ENCODE measurements at regions not wholly inside any gene's neighbourhood (a gene's known extent, or its start where the extent isn't known, plus 50 kb on each side); places are given as distances from the start of the nearest gene placed in this dataset.

- Histone ChIP-seq H3K4me3 (replicated peaks in 1 of 4; ENCODE audit: control extremely low read depth in 1 of 4, insufficient read depth in 1 of 4, low read depth in 3 of 4, low read length in 4 of 4) (no peak overlapping the region), H4K20me1 (ENCODE audit: control insufficient read depth, extremely low read depth, insufficient read depth, low read length) (no peaks in the 10 kb centered on the region), H3K4me1 (ENCODE audit: control insufficient read depth, extremely low read depth, insufficient read depth, low read length) (no peaks in the 10 kb centered on the region), H3K9ac (ENCODE audit: insufficient read depth, low read length) (no peak overlapping the region), H3K79me2 (ENCODE audit: control insufficient read depth, insufficient read depth, low read length) (no peaks in the 10 kb centered on the region), H3K27ac (ENCODE audit: insufficient read depth, low read length) (no peak overlapping the region), H3K27me3 (ENCODE audit: control insufficient read depth, insufficient read depth, low read length) (no peaks in the 10 kb centered on the region), H2AFZ (ENCODE audit: low read length) (no peak overlapping the region), H3K36me3 (ENCODE audit: control insufficient read depth, insufficient read depth, low read length) (no peaks in the 10 kb centered on the region), H3K9me3 (ENCODE audit: control insufficient read depth, insufficient read depth, low read depth, low read length) (no peaks in the 10 kb centered on the region), H3K4me2 (ENCODE audit: extremely low read depth, insufficient read depth, low read length) (no peak overlapping the region)
- TF ChIP-seq CTCF (conservative IDR thresholded peaks at IDR 0.05 in 1 of 2, IDR thresholded peaks at IDR 0.05 in 1 of 2; ENCODE audit: low read depth in 1 of 2, low read length in 2 of 2) = no peak
- no peak for TF ChIP-seq EZH2 (IDR thresholded peaks at IDR 0.05; ENCODE audit: low read length, missing control alignments)
- no peak for DNase-seq (ENCODE audit: low read depth in 2 of 2)
Measured at GRCh38 chr15:53840681-53841080, 81.2 kb upstream of the WDR72 start.

GRCh38 chr15:53837263-53837662, 77.8 kb upstream of the WDR72 start:
- Histone ChIP-seq H3K79me2 (ENCODE audit: control insufficient read depth, insufficient read depth, low read length) (no peaks in the 10 kb centered on the region), H3K27me3 (ENCODE audit: control insufficient read depth, insufficient read depth, low read length) (no peaks in the 10 kb centered on the region), H2AFZ (ENCODE audit: low read length) (no peak overlapping the region), H3K4me3 (replicated peaks in 1 of 4; ENCODE audit: control extremely low read depth in 1 of 4, insufficient read depth in 1 of 4, low read depth in 3 of 4, low read length in 4 of 4) (no peak overlapping the region), H3K36me3 (ENCODE audit: control insufficient read depth, insufficient read depth, low read length) (no peaks in the 10 kb centered on the region), H3K4me1 (ENCODE audit: control insufficient read depth, extremely low read depth, insufficient read depth, low read length) (no peaks in the 10 kb centered on the region), H3K27ac (ENCODE audit: insufficient read depth, low read length) (no peak overlapping the region), H3K4me2 (ENCODE audit: extremely low read depth, insufficient read depth, low read length) (no peak overlapping the region), H3K9me3 (ENCODE audit: control insufficient read depth, insufficient read depth, low read depth, low read length) (no peaks in the 10 kb centered on the region), H3K9ac (ENCODE audit: insufficient read depth, low read length) (no peak overlapping the region), H4K20me1 (ENCODE audit: control insufficient read depth, extremely low read depth, insufficient read depth, low read length) (no peaks in the 10 kb centered on the region)
- TF ChIP-seq EZH2 (IDR thresholded peaks at IDR 0.05; ENCODE audit: low read length, missing control alignments) (no peak), CTCF (conservative IDR thresholded peaks at IDR 0.05 in 1 of 2, IDR thresholded peaks at IDR 0.05 in 1 of 2; ENCODE audit: low read depth in 1 of 2, low read length in 2 of 2) (no peak)
- DNase-seq (ENCODE audit: low read depth in 2 of 2) = no peak

GRCh38 chr15:53836618-53837017, 77.2 kb upstream of the WDR72 start:
- TF ChIP-seq CTCF (conservative IDR thresholded peaks at IDR 0.05 in 1 of 2, IDR thresholded peaks at IDR 0.05 in 1 of 2; ENCODE audit: low read depth in 1 of 2, low read length in 2 of 2) = no peak
- no peak for TF ChIP-seq EZH2 (IDR thresholded peaks at IDR 0.05; ENCODE audit: low read length, missing control alignments)
- no peak overlapping the region for H3K4me2 ChIP-seq (ENCODE audit: extremely low read depth, insufficient read depth, low read length)
- H3K9me3 ChIP-seq (ENCODE audit: control insufficient read depth, insufficient read depth, low read depth, low read length) = no peaks in the 10 kb centered on the region
- no peak overlapping the region for H3K27ac ChIP-seq (ENCODE audit: insufficient read depth, low read length)
- H3K4me1 ChIP-seq (ENCODE audit: control insufficient read depth, extremely low read depth, insufficient read depth, low read length) = no peaks in the 10 kb centered on the region
- H3K4me3 ChIP-seq (replicated peaks in 1 of 4; ENCODE audit: control extremely low read depth in 1 of 4, insufficient read depth in 1 of 4, low read depth in 3 of 4, low read length in 4 of 4) = no peak overlapping the region
- H3K36me3 ChIP-seq (ENCODE audit: control insufficient read depth, insufficient read depth, low read length) = no peaks in the 10 kb centered on the region
- no peaks in the 10 kb centered on the region for H3K27me3 ChIP-seq (ENCODE audit: control insufficient read depth, insufficient read depth, low read length)
- no peaks in the 10 kb centered on the region for H3K79me2 ChIP-seq (ENCODE audit: control insufficient read depth, insufficient read depth, low read length)
- no peaks in the 10 kb centered on the region for H4K20me1 ChIP-seq (ENCODE audit: control insufficient read depth, extremely low read depth, insufficient read depth, low read length)
- H2AFZ ChIP-seq (ENCODE audit: low read length) = no peak overlapping the region
- DNase-seq (ENCODE audit: low read depth in 2 of 2) = no peak
- H3K9ac ChIP-seq (ENCODE audit: insufficient read depth, low read length) = no peak overlapping the region

Data from fibroblast of lung (primary cell).